CD14-positive monocyte (primary cell): ENCODE measurements at regions not wholly inside any gene's neighbourhood (a gene's known extent, or its start where the extent isn't known, plus 50 kb on each side); places are given as distances from the start of the nearest gene placed in this dataset.

Experiments used
- DNase-seq, 3 donors: peaks; one replicate each; pipeline ENCODE4 v3.0.0-alpha.2; 2011 to 2022
- H2AFZ ChIP-seq: 2 replicates; pipeline ENCODE4 v1.6.0; 2012; ENCODE audit warnings: mild to moderate bottlenecking, low read depth, low read length, inconsistent platforms; ENCODE audit not compliant: insufficient read depth, poor library complexity, severe bottlenecking
- H3K27ac ChIP-seq, 2 donors: 1 replicate in 1 of 2; 2 replicates in 1 of 2; pipeline ENCODE4 v1.5.1; 2012 to 2013; ENCODE audit warnings: low read length in 2 of 2, control low read depth in 1 of 2, inconsistent platforms in 1 of 2, low read depth in 1 of 2, mild to moderate bottlenecking in 1 of 2
- H3K27me3 ChIP-seq, 2 donors: one replicate each; pipeline versions ENCODE4 v1.6.0 to v1.6.1; 2011 to 2013; ENCODE audit warnings: low read length in 2 of 2; ENCODE audit not compliant: control insufficient read depth in 2 of 2, insufficient read depth in 2 of 2
- H3K36me3 ChIP-seq, 2 donors: replicated peaks in 1 of 2; 1 replicate in 1 of 2; 2 replicates in 1 of 2; pipeline versions ENCODE4 v1.5.1 to v1.6.1; 2012 to 2013; ENCODE audit warnings: low read length in 2 of 2, control low read depth in 1 of 2, inconsistent platforms in 1 of 2, mild to moderate bottlenecking in 1 of 2; ENCODE audit not compliant: insufficient read depth in 2 of 2, control insufficient read depth in 1 of 2
- H3K4me1 ChIP-seq, 2 donors: 1 replicate in 1 of 2; 2 replicates in 1 of 2; pipeline versions ENCODE4 v1.5.1 to v1.6.1; 2012 to 2013; ENCODE audit warnings: low read length in 2 of 2, control low read depth in 1 of 2, inconsistent platforms in 1 of 2, mild to moderate bottlenecking in 1 of 2, moderate library complexity in 1 of 2; ENCODE audit not compliant: insufficient read depth in 2 of 2, control insufficient read depth in 1 of 2
- H3K4me2 ChIP-seq: replicated peaks from 2 replicates; pipeline ENCODE3; 2012; ENCODE audit warnings: low read length, moderate library complexity, mild to moderate bottlenecking; ENCODE audit not compliant: poor library complexity, severe bottlenecking; ENCODE audit errors: extremely low read depth
- H3K4me3 ChIP-seq, 3 experiments: fragments of 200-600 bp in 1 of 3; sonication (generic) in 1 of 3; replicated peaks in 1 of 3; 1 replicate in 2 of 3; 2 replicates in 1 of 3; pipeline ENCODE4 v1.5.1; 2011 to 2013; ENCODE audit warnings: low read length in 3 of 3, mild to moderate bottlenecking in 3 of 3, control low read depth in 2 of 3, low read depth in 2 of 3, inconsistent platforms in 1 of 3, moderate library complexity in 1 of 3
- H3K79me2 ChIP-seq: 2 replicates; pipeline ENCODE4 v1.6.0; 2012; ENCODE audit warnings: mild to moderate bottlenecking, control low read depth, inconsistent platforms, low read length, moderate library complexity; ENCODE audit not compliant: insufficient read depth
- H3K9ac ChIP-seq: 2 replicates; pipeline ENCODE4 v1.6.0; 2017; ENCODE audit warnings: low read length, mild to moderate bottlenecking; ENCODE audit not compliant: insufficient read depth, poor library complexity, severe bottlenecking
- H3K9me3 ChIP-seq, 2 donors: replicated peaks in 1 of 2; 1 replicate in 1 of 2; 2 replicates in 1 of 2; pipeline versions ENCODE4 v1.5.1 to v1.6.1; 2012 to 2013; ENCODE audit warnings: low read length in 2 of 2, control low read depth in 1 of 2; ENCODE audit not compliant: control insufficient read depth in 1 of 2, insufficient read depth in 1 of 2
- H4K20me1 ChIP-seq: 2 replicates; pipeline ENCODE4 v1.6.0; 2012; ENCODE audit warnings: mild to moderate bottlenecking, low read length, control low read depth, moderate library complexity; ENCODE audit not compliant: insufficient read depth
- H3K27ac Mint-ChIP-seq, 7 donors: one replicate each; pipeline ENCODE4 v1.8.0; 2020; ENCODE audit warnings: mild to moderate bottlenecking in 7 of 7, mixed read lengths in 7 of 7, moderate library complexity in 6 of 7, inconsistent platforms in 2 of 7
- H3K27me3 Mint-ChIP-seq, 3 donors: one replicate each; pipeline ENCODE4 v1.8.0; 2021 to 2022; ENCODE audit warnings: low read depth in 3 of 3, mild to moderate bottlenecking in 3 of 3, mixed read lengths in 3 of 3, moderate library complexity in 3 of 3, inconsistent platforms in 1 of 3
- H3K36me3 Mint-ChIP-seq, 2 donors: one replicate each; pipeline ENCODE4 v1.8.0; 2020; ENCODE audit warnings: mixed read lengths in 2 of 2, inconsistent platforms in 1 of 2, mild to moderate bottlenecking in 1 of 2
- H3K4me1 Mint-ChIP-seq: one replicate; pipeline ENCODE4 v1.8.0; 2020; ENCODE audit warnings: mild to moderate bottlenecking, mixed read lengths
- H3K4me3 Mint-ChIP-seq, 2 donors: one replicate each; pipeline ENCODE4 v1.8.0; 2020; ENCODE audit warnings: mild to moderate bottlenecking in 2 of 2, mixed read lengths in 2 of 2, moderate library complexity in 1 of 2
- H3K9me3 Mint-ChIP-seq, 7 donors: one replicate each; pipeline ENCODE4 v1.8.0; 2020 to 2022; ENCODE audit warnings: mixed read lengths in 7 of 7, mild to moderate bottlenecking in 6 of 7, moderate library complexity in 6 of 7, inconsistent platforms in 2 of 7
- WGBS: methylation state at CpG from one replicate; pipeline ENCODE4 v1.1.5; 2013; ENCODE audit warnings: missing lambda C conversion rate; ENCODE audit not compliant: insufficient coverage; 5-methylcytosine and 5-hydroxymethylcytosine counted together
- intact Hi-C, 2 donors: fragments of 100-400 bp; cut with micrococcal nuclease; formaldehyde crosslinking; loops; one replicate each; pipeline versions ENCODE4 v1.15.0 to v1.15.1; 2023
- TF ChIP-seq, protein P1 (sequence below): fragments of 200-600 bp; IDR thresholded peaks from one replicate; pipeline ENCODE4 v1.8.0; 2022; ENCODE audit warnings: antibody characterized with exemption, mild to moderate bottlenecking

DNA sequence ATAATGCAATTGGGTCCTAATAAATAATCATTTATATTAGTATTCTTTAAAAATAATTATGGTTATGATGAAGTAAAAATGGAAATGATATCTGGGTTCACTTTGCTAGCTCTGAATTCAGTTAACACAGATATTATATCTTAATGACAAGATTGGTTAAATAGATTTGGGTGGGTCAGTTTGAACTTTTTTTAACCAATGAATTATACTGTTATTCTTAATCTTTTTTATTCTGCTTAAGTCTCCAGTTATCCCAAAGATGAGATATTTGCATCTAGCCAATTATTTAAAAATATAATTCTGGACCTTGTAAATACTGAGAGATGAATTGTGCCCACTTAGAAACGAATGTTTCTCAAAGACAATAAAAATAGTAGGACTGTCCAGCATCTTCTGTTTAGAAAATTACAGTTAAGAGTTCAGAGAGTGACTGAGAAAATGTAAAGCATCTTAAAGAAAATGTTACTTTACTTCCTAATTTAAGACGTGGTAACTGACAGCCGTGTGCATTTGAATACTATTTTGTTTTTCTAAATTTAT, 345.2 kb downstream of the USP25 start:
- Histone ChIP-seq H3K27ac (no peak overlapping the region), H3K4me1 (no peaks in the 10 kb centered on the region), H3K36me3 (no peaks in the 10 kb centered on the region), H3K9me3 (no peaks in the 10 kb centered on the region), H3K9ac (no peak overlapping the region), H3K4me2 (no peak overlapping the region), H3K4me3 (no peak overlapping the region), H4K20me1 (no peaks in the 10 kb centered on the region), H3K27me3 (no peaks in the 10 kb centered on the region), H2AFZ (no peak overlapping the region), H3K79me2 (no peaks in the 10 kb centered on the region)
- WGBS: no CpG with 5 or more reads among the region's 3 CpGs
- Mint-ChIP-seq H3K9me3 (no peaks in the 10 kb centered on the region), H3K27me3 (no peaks in the 10 kb centered on the region), H3K36me3 (no peaks in the 10 kb centered on the region), H3K4me3 (no peak overlapping the region), H3K4me1 (no peaks in the 10 kb centered on the region), H3K27ac (no peak overlapping the region)
- intact Hi-C loops: no loop called here
- DNase-seq: no peak
- TF ChIP-seq, protein P1, sequence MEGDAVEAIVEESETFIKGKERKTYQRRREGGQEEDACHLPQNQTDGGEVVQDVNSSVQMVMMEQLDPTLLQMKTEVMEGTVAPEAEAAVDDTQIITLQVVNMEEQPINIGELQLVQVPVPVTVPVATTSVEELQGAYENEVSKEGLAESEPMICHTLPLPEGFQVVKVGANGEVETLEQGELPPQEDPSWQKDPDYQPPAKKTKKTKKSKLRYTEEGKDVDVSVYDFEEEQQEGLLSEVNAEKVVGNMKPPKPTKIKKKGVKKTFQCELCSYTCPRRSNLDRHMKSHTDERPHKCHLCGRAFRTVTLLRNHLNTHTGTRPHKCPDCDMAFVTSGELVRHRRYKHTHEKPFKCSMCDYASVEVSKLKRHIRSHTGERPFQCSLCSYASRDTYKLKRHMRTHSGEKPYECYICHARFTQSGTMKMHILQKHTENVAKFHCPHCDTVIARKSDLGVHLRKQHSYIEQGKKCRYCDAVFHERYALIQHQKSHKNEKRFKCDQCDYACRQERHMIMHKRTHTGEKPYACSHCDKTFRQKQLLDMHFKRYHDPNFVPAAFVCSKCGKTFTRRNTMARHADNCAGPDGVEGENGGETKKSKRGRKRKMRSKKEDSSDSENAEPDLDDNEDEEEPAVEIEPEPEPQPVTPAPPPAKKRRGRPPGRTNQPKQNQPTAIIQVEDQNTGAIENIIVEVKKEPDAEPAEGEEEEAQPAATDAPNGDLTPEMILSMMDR: no peak

DNA sequence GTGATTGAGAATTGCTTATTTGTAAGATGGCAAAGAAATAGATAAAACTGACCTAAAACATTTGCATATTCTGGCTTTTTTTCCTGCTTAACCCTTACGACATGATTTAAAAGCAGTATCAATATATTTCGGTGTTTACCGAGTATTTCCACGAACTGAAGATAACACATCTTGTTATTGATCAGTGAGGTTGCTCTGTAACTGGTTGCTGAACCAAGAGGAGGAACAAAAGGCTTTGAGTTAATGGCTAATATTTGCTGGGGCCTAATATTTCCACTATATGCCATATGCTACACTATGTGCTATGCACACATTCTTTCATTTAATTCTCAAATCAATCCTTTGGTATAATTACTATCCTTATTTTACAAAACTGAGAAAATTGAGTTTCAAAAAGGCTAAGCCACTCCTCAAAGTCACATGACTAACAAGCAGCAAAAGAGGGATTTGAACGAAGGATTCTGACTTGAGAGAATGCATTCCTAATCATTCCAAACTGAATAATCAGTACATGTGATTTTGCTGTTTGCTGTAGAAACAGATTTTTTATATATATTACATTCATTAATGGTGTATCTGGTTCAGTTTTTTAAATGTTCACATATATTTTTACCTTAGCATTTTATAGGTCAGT, 346.0 kb downstream of the USP25 start:
- no peaks in the 10 kb centered on the region for H3K27me3 ChIP-seq
- no peaks in the 10 kb centered on the region for H3K9me3 ChIP-seq
- TF ChIP-seq, protein P1: no peak
- intact Hi-C loops: no loop called here
- H3K36me3 ChIP-seq: no peaks in the 10 kb centered on the region
- no peak overlapping the region for H3K27ac ChIP-seq
- H3K4me1 ChIP-seq: no peaks in the 10 kb centered on the region
- no peaks in the 10 kb centered on the region for H4K20me1 ChIP-seq
- no peaks in the 10 kb centered on the region for H3K79me2 ChIP-seq
- no peak overlapping the region for H3K4me3 ChIP-seq
- no peaks in the 10 kb centered on the region for H3K9me3 Mint-ChIP-seq
- no peaks in the 10 kb centered on the region for H3K27me3 Mint-ChIP-seq
- H2AFZ ChIP-seq: no peak overlapping the region
- H3K27ac Mint-ChIP-seq: no peak overlapping the region
- H3K36me3 Mint-ChIP-seq: no peaks in the 10 kb centered on the region
- DNase-seq: no peak
- 93% methylated on average over 3 of the region's 5 CpGs for WGBS
- H3K9ac ChIP-seq: no peak overlapping the region
- H3K4me2 ChIP-seq: no peak overlapping the region
- no peaks in the 10 kb centered on the region for H3K4me1 Mint-ChIP-seq
- no peak overlapping the region for H3K4me3 Mint-ChIP-seq
